Adrenal gland (tissue), 9 donors: ENCODE measurements at regions not wholly inside any gene's neighbourhood (a gene's known extent, or its start where the extent isn't known, plus 50 kb on each side); places are given as distances from the start of the nearest gene placed in this dataset.

Experiments
- DNase-seq, 7 donors: peaks; one replicate each; pipeline ENCODE4 v3.0.0-alpha.2; 2019 to 2020
- H3K27ac ChIP-seq, 5 donors: fragments of 200-600 bp; sonication (generic) in 4 of 5; 1 replicate in 3 of 5; 2 replicates in 2 of 5; pipeline versions ENCODE4 v1.5.1 to v1.8.0; 2016 to 2020; ENCODE audit warnings: mild to moderate bottlenecking in 1 of 5
- H3K27me3 ChIP-seq: fragments of 200-600 bp; 2 replicates; pipeline ENCODE4 v1.8.0; 2021
- H3K36me3 ChIP-seq, 2 donors: fragments of 200-600 bp; replicated peaks in 1 of 2; 1 replicate in 1 of 2; 2 replicates in 1 of 2; pipeline versions ENCODE4 v1.5.1 to v1.8.0; 2018 to 2022
- H3K4me1 ChIP-seq, 2 donors: fragments of 200-600 bp; replicated peaks in 1 of 2; 1 replicate in 1 of 2; 2 replicates in 1 of 2; pipeline versions ENCODE4 v1.5.1 to v1.8.0; 2018 to 2021
- H3K4me3 ChIP-seq, 4 donors: fragments of 200-600 bp; sonication (generic) in 3 of 4; one replicate each; pipeline ENCODE4 v1.5.1; 2016 to 2018
- H3K9me3 ChIP-seq, 3 donors: fragments of 200-600 bp; sonication (generic) in 1 of 3; replicated peaks in 1 of 3; 1 replicate in 2 of 3; 2 replicates in 1 of 3; pipeline versions ENCODE4 v1.5.1 to v1.8.0; 2016 to 2021
- CTCF ChIP-seq, 6 experiments: fragments of 450-650 bp in 4 of 6; fragments of 200-600 bp in 2 of 6; sonication (generic) in 1 of 6; IDR thresholded peaks; 1 replicate in 5 of 6; 2 replicates in 1 of 6; pipeline versions ENCODE4 v1.5.1 to v1.8.0; 2016 to 2021; ENCODE audit warnings: antibody characterized with exemption in 6 of 6, mild to moderate bottlenecking in 2 of 6, moderate library complexity in 1 of 6
- POLR2A ChIP-seq, 2 donors: fragments of 450-650 bp; IDR thresholded peaks; one replicate each; pipeline ENCODE4 v1.6.1; 2017; ENCODE audit warnings: antibody characterized with exemption in 2 of 2, mild to moderate bottlenecking in 2 of 2, moderate library complexity in 1 of 2
- WGBS, 4 donors: extraction: QIAGEN DNeasy Blood & Tissue Kit in 2 of 4; methylation state at CpG; one replicate each; pipeline versions ENCODE4 v1.1.5 to v1.1.7; 2013 to 2017; 5-methylcytosine and 5-hydroxymethylcytosine counted together
- intact Hi-C, 2 donors: fragments of 100-400 bp; cut with DNase I; formaldehyde crosslinking; loops; one replicate each; pipeline versions ENCODE4 v1.14.1 to v1.15.0; 2022 to 2023
- donor health status: healthy with polysubstance abuse.
- donor health status: Bipolar disorder and iron deficiency.
- donor health status: DM: yes; HTN: yes; CAD: no.
- donor health status: DM: no; HTN: no; CAD: no.
- donor health status: DM: no; HTN: no; CAD: no.

DNA sequence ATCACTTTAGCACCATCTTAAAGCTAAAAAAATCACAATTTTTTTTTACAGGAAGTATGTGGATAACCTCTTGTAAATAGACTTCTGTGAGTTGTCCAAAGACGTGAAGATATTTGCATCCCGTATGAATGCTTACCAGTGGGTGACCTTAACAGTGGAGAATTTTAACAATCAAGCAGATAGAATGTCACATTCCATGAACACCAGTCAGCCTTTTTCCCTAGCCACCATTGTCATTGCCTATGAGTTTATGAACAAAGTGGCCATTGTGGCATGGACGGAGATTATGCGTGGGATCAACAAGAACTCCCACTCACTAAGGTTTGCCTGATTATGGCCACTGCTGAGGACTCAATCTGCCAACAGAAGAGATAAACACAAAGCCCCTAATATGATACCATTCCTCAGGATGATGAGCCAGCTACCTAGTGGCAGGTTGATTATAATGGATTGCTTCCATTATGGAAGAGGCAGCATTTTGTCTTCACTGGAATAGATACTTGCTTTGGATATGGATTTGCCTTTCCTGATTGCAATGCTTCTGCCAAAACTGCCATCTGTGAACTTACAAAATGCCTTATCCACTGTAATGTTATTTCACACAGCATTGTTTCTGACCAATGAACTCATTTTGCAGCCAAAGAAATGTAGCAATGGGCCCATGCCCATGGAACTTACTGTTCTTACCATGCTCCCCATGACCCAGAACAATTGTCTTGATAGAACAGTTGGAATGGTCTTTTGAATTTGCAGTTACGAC is 830.9 kb upstream of the NDST4 start:
- no peaks in the 10 kb centered on the region for H3K9me3 ChIP-seq
- H3K27me3 ChIP-seq, result no peaks in the 10 kb centered on the region
- TF ChIP-seq CTCF (IDR thresholded peaks at IDR 0.05) (no peak), POLR2A (IDR thresholded peaks at IDR 0.05) (no peak)
- no peaks in the 10 kb centered on the region for H3K4me1 ChIP-seq
- H3K4me3 ChIP-seq, result no peak overlapping the region
- H3K36me3 ChIP-seq, result no peaks in the 10 kb centered on the region
- DNase-seq, result no peak
- intact Hi-C loops, result no loop called here
- H3K27ac ChIP-seq, result no peak overlapping the region
- WGBS, 4 donors, result 88 to 93% (median 90%) methylated on average over 5 of the region's 5 CpGs

DNA sequence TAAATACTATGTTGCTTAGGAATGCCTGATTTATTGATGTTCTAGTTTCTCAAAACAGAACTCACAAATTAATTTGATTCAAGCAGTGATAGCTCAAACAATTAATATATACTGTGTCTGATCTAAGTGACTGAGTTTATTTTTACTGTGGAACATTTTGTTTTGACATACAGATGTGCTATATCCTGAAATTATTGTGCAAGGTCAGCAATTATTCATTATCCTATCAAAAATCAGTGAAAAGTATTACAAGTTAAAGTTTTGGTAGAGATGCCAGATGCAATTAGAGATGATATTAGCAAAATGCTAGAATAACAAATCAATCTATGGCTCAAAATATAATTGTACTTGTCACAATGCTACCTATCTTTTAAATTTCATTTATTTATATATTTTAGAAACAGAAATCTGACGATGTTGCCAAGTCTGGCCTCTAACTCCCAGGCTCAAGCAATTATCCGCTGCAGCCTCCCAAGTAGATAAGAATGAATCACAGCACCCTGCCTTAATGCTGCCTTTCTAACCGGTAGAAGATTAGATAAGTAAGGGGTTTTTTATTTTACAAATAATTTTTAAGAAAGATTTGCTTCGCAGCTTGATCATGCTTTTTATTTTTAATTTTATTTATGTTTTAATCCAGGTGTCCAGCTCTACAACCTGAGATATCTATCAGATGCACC is 825.5 kb upstream of the NDST4 start:
- no peaks in the 10 kb centered on the region for H3K9me3 ChIP-seq
- TF ChIP-seq CTCF (IDR thresholded peaks at IDR 0.05) (no peak), POLR2A (IDR thresholded peaks at IDR 0.05) (no peak)
- no peak overlapping the region for H3K4me3 ChIP-seq
- 44 to 56% (median 51%) methylated on average over 4 of the region's 4 CpGs for WGBS, 4 donors
- no peak for DNase-seq
- H3K36me3 ChIP-seq, result no peaks in the 10 kb centered on the region
- H3K27me3 ChIP-seq, result no peaks in the 10 kb centered on the region
- intact Hi-C loops, result no loop called here
- no peak overlapping the region for H3K27ac ChIP-seq
- H3K4me1 ChIP-seq, result no peaks in the 10 kb centered on the region

- 73 to 83% (median 80%) methylated on average over 1 of the region's 1 CpG for WGBS, 4 donors
- Histone ChIP-seq H3K36me3 (no peaks in the 10 kb centered on the region), H3K4me3 (no peak overlapping the region), H3K27ac (no peak overlapping the region), H3K27me3 (no peaks in the 10 kb centered on the region), H3K9me3 (no peaks in the 10 kb centered on the region), H3K4me1 (no peaks in the 10 kb centered on the region)
- intact Hi-C loops, result no loop called here
- TF ChIP-seq CTCF (IDR thresholded peaks at IDR 0.05), result no peak
- no peak for TF ChIP-seq POLR2A (IDR thresholded peaks at IDR 0.05)
- no peak for DNase-seq
Observed at GRCh38 chr4:115929373-115929772, 816.0 kb upstream of the NDST4 start.

- no peaks in the 10 kb centered on the region for H3K4me1 ChIP-seq
- DNase-seq, result no peak
- H3K27me3 ChIP-seq, result no peaks in the 10 kb centered on the region
- TF ChIP-seq POLR2A (IDR thresholded peaks at IDR 0.05) (no peak), CTCF (IDR thresholded peaks at IDR 0.05) (no peak)
- H3K27ac ChIP-seq, result no peak overlapping the region
- no peak overlapping the region for H3K4me3 ChIP-seq
- H3K9me3 ChIP-seq, result no peaks in the 10 kb centered on the region
- intact Hi-C loops, result no loop called here
- WGBS, 4 donors, result 67 to 84% (median 76%) methylated on average over 4 to 5 of the region's 5 CpGs
- no peaks in the 10 kb centered on the region for H3K36me3 ChIP-seq
Observed at GRCh38 chr4:115927382-115927781, 814.0 kb upstream of the NDST4 start.
